ENCODE measurements at regions not wholly inside any gene's neighbourhood (a gene's known extent, or its start where the extent isn't known, plus 50 kb on each side); places are given as distances from the start of the nearest gene placed in this dataset.

- no peak overlapping the region for H3K27ac ChIP-seq (ENCODE audit: low read length)
- no peaks in the 10 kb centered on the region for H3K9me2 ChIP-seq (ENCODE audit: insufficient read depth, low read length)
- H4K20me1 ChIP-seq (ENCODE audit: insufficient read depth): no peaks in the 10 kb centered on the region
- no peak overlapping the region for H3K4me2 ChIP-seq (ENCODE audit: low read length)
- no peaks in the 10 kb centered on the region for H3K36me3 ChIP-seq (ENCODE audit: insufficient read depth, low read length)
- H3K9ac ChIP-seq (ENCODE audit: low read length): no peak overlapping the region
- H3K4me3 ChIP-seq (ENCODE audit: low read length): no peak overlapping the region
- H3K9me3 ChIP-seq (ENCODE audit: low read length): no peaks in the 10 kb centered on the region
- no peaks in the 10 kb centered on the region for H3K27me3 ChIP-seq (ENCODE audit: insufficient read depth, low read depth, low read length)
- H3F3A ChIP-seq (ENCODE audit: insufficient read depth, low read length, poor library complexity, severe bottlenecking): no peaks in the 10 kb centered on the region
- no peaks in the 10 kb centered on the region for H3K79me2 ChIP-seq (replicated peaks; ENCODE audit: insufficient read depth, low read length)
- TF ChIP-seq, protein P1, sequence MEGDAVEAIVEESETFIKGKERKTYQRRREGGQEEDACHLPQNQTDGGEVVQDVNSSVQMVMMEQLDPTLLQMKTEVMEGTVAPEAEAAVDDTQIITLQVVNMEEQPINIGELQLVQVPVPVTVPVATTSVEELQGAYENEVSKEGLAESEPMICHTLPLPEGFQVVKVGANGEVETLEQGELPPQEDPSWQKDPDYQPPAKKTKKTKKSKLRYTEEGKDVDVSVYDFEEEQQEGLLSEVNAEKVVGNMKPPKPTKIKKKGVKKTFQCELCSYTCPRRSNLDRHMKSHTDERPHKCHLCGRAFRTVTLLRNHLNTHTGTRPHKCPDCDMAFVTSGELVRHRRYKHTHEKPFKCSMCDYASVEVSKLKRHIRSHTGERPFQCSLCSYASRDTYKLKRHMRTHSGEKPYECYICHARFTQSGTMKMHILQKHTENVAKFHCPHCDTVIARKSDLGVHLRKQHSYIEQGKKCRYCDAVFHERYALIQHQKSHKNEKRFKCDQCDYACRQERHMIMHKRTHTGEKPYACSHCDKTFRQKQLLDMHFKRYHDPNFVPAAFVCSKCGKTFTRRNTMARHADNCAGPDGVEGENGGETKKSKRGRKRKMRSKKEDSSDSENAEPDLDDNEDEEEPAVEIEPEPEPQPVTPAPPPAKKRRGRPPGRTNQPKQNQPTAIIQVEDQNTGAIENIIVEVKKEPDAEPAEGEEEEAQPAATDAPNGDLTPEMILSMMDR (IDR thresholded peaks at IDR 0.05; ENCODE audit: poor library complexity, severe bottlenecking): no peak
- no peak overlapping the region for H2AFZ ChIP-seq (ENCODE audit: low read depth, low read length)
Measured at GRCh38 chr2:200177971-200178911, 128.3 kb upstream of the SPATS2L start.

DNA sequence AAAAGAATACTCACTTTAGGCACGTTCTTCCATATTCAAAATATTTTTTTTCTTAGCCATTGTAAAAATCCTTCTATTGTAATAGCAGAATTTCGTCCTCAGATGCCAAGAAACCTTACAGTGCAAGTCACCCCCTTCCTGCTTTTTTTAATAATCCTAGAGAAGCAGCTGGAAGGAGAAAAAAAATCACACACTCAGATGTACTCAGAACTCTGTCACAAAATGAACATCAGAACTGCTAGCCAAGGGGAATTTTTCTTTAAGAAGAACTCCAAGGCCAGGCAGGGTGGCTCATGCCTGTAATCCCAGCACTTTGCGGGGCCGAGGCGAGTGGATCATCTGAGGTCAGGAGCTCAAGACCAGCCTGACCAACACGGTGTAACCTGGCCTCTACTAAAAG is 127.3 kb upstream of the SPATS2L start:
- H3K4me2 ChIP-seq (ENCODE audit: low read length): no peak overlapping the region
- no peaks in the 10 kb centered on the region for H3K79me2 ChIP-seq (replicated peaks; ENCODE audit: insufficient read depth, low read length)
- no peaks in the 10 kb centered on the region for H3F3A ChIP-seq (ENCODE audit: insufficient read depth, low read length, poor library complexity, severe bottlenecking)
- no peak overlapping the region for H3K4me3 ChIP-seq (ENCODE audit: low read length)
- H3K9ac ChIP-seq (ENCODE audit: low read length): no peak overlapping the region
- no peak for TF ChIP-seq MXI1 (conservative IDR thresholded peaks at IDR 0.05; ENCODE audit: poor library complexity, severe bottlenecking)
- TF ChIP-seq, protein P2, sequence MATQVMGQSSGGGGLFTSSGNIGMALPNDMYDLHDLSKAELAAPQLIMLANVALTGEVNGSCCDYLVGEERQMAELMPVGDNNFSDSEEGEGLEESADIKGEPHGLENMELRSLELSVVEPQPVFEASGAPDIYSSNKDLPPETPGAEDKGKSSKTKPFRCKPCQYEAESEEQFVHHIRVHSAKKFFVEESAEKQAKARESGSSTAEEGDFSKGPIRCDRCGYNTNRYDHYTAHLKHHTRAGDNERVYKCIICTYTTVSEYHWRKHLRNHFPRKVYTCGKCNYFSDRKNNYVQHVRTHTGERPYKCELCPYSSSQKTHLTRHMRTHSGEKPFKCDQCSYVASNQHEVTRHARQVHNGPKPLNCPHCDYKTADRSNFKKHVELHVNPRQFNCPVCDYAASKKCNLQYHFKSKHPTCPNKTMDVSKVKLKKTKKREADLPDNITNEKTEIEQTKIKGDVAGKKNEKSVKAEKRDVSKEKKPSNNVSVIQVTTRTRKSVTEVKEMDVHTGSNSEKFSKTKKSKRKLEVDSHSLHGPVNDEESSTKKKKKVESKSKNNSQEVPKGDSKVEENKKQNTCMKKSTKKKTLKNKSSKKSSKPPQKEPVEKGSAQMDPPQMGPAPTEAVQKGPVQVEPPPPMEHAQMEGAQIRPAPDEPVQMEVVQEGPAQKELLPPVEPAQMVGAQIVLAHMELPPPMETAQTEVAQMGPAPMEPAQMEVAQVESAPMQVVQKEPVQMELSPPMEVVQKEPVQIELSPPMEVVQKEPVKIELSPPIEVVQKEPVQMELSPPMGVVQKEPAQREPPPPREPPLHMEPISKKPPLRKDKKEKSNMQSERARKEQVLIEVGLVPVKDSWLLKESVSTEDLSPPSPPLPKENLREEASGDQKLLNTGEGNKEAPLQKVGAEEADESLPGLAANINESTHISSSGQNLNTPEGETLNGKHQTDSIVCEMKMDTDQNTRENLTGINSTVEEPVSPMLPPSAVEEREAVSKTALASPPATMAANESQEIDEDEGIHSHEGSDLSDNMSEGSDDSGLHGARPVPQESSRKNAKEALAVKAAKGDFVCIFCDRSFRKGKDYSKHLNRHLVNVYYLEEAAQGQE (IDR thresholded peaks at IDR 0.05; ENCODE audit: borderline replicate concordance): no peak
- no peak for TF ChIP-seq EP300 (conservative IDR thresholded peaks at IDR 0.05; ENCODE audit: poor library complexity, severe bottlenecking)
- TF ChIP-seq SMC3 (conservative IDR thresholded peaks at IDR 0.05; ENCODE audit: poor library complexity): no peak
- TF ChIP-seq RAD21 (conservative IDR thresholded peaks at IDR 0.05): no peak
- no peak for TF ChIP-seq POLR2AphosphoS5 (IDR thresholded peaks at IDR 0.05)
- TF ChIP-seq EZH2 (IDR thresholded peaks at IDR 0.05; ENCODE audit: borderline replicate concordance, insufficient read depth, low read length, poor library complexity, severe bottlenecking): no peak
- no peaks in the 10 kb centered on the region for H3K9me3 ChIP-seq (ENCODE audit: low read length)
- H4K20me1 ChIP-seq (ENCODE audit: insufficient read depth): no peaks in the 10 kb centered on the region
- H2AFZ ChIP-seq (ENCODE audit: low read depth, low read length): no peak overlapping the region
- H3K36me3 ChIP-seq (ENCODE audit: insufficient read depth, low read length): no peaks in the 10 kb centered on the region
- no peaks in the 10 kb centered on the region for H3K9me2 ChIP-seq (ENCODE audit: insufficient read depth, low read length)
- no peaks in the 10 kb centered on the region for H3K27me3 ChIP-seq (ENCODE audit: insufficient read depth, low read depth, low read length)
- H3K27ac ChIP-seq (ENCODE audit: low read length): no peak overlapping the region

All from neural cell (in vitro differentiated cells).